Breast epithelium (tissue), 3 donors: ENCODE measurements at regions not wholly inside any gene's neighbourhood (a gene's known extent, or its start where the extent isn't known, plus 50 kb on each side); places are given as distances from the start of the nearest gene placed in this dataset.

Experiments
- POLR2A ChIP-seq: fragments of 450-650 bp; IDR thresholded peaks from one replicate; pipeline ENCODE4 v1.6.1; 2016; ENCODE audit warnings: antibody characterized with exemption, mild to moderate bottlenecking, moderate library complexity
- POLR2AphosphoS5 ChIP-seq, 3 donors: sonication (generic); formaldehyde crosslinking; IDR thresholded peaks; one replicate each; pipeline ENCODE4 v1.6.1; 2017; ENCODE audit warnings: antibody characterized with exemption in 3 of 3
- TF ChIP-seq, protein P1 (sequence below), 3 donors: fragments of 450-650 bp; IDR thresholded peaks; one replicate each; pipeline ENCODE4 v1.5.1; 2016 to 2017; ENCODE audit warnings: antibody characterized with exemption in 3 of 3, mild to moderate bottlenecking in 3 of 3, moderate library complexity in 3 of 3

DNA sequence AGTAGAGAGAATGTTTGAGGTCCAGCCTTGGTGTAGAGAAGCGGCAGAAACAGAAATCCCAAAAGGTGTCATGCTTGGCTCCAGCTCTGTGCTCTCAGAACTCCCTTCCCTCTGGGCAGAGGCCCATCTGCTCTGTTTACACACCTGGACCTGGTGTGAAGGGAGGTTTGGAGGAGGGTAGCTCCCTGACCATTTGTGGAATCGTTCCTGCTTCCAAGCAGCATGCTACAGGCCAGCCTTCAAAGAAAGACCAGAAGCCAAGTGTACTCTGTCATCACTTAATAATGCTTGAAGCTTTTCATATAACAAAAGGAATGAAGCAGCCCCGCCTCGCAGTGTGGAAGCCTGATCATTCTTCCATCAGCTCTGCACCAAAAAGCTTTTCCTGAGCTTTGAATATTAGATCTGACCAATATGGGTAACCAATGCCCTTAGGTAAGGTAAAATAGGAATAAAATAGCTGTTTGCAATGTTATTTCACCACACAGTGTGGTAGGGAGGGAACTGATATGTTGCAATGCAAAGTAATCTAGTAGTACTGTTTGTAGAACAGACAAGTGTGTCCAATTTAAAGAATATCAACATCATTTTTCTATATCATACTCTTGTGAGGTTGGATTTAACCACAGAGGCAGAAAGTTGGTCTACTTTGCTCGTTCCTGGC, 63.3 kb downstream of the ZIC5 start:
- no peak for TF ChIP-seq POLR2A
- TF ChIP-seq, protein P1, sequence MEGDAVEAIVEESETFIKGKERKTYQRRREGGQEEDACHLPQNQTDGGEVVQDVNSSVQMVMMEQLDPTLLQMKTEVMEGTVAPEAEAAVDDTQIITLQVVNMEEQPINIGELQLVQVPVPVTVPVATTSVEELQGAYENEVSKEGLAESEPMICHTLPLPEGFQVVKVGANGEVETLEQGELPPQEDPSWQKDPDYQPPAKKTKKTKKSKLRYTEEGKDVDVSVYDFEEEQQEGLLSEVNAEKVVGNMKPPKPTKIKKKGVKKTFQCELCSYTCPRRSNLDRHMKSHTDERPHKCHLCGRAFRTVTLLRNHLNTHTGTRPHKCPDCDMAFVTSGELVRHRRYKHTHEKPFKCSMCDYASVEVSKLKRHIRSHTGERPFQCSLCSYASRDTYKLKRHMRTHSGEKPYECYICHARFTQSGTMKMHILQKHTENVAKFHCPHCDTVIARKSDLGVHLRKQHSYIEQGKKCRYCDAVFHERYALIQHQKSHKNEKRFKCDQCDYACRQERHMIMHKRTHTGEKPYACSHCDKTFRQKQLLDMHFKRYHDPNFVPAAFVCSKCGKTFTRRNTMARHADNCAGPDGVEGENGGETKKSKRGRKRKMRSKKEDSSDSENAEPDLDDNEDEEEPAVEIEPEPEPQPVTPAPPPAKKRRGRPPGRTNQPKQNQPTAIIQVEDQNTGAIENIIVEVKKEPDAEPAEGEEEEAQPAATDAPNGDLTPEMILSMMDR (IDR thresholded peaks at IDR 0.05) = no peak
- no peak for TF ChIP-seq POLR2AphosphoS5 (IDR thresholded peaks at IDR 0.05)
